ENCODE measurements at regions not wholly inside any gene's neighbourhood (a gene's known extent, or its start where the extent isn't known, plus 50 kb on each side); places are given as distances from the start of the nearest gene placed in this dataset.

GRCh38 chr3:69649120-69650065 is 89.9 kb upstream of the MITF start:
- Histone ChIP-seq H3K9ac (no peak overlapping the region), H3K4me2 (no peak overlapping the region), H3K4me3 (IDR thresholded peaks at IDR 0.05; ENCODE audit: insufficient read depth, low read depth, low read length) (no peak overlapping the region)

GRCh38 chr3:69648126-69648525 is 91.1 kb upstream of the MITF start:
- no peak for TF ChIP-seq CTCF (conservative IDR thresholded peaks at IDR 0.05; ENCODE audit: low read depth, low read length)
- no peak overlapping the region for H3K4me2 ChIP-seq
- H3K9ac ChIP-seq: no peak overlapping the region
- no peaks in the 10 kb centered on the region for H4K20me1 ChIP-seq (ENCODE audit: insufficient read depth)
- no peak overlapping the region for H2AFZ ChIP-seq (ENCODE audit: low read depth)
- H3K27ac ChIP-seq: no peak overlapping the region
- no peaks in the 10 kb centered on the region for H3K36me3 ChIP-seq (ENCODE audit: insufficient read depth)
- no peaks in the 10 kb centered on the region for H3K4me1 ChIP-seq (ENCODE audit: low read depth, poor library complexity, severe bottlenecking)
- no peak overlapping the region for H3K4me3 ChIP-seq (IDR thresholded peaks at IDR 0.05; ENCODE audit: insufficient read depth, low read depth, low read length)
- no peaks in the 10 kb centered on the region for H3K79me2 ChIP-seq (ENCODE audit: insufficient read depth, low read depth)
- no peaks in the 10 kb centered on the region for H3K27me3 ChIP-seq (ENCODE audit: insufficient read depth, low read depth)

More at GRCh38 chr3:69649120-69650065, 89.9 kb upstream of the MITF start:
- H2AFZ ChIP-seq (ENCODE audit: low read depth): no peak overlapping the region
- no peaks in the 10 kb centered on the region for H4K20me1 ChIP-seq (ENCODE audit: insufficient read depth)
- no peaks in the 10 kb centered on the region for H3K4me1 ChIP-seq (ENCODE audit: low read depth, poor library complexity, severe bottlenecking)
- no peak overlapping the region for H3K27ac ChIP-seq
- TF ChIP-seq CTCF (conservative IDR thresholded peaks at IDR 0.05; ENCODE audit: low read depth, low read length): no peak
- H3K36me3 ChIP-seq (ENCODE audit: insufficient read depth): no peaks in the 10 kb centered on the region
- no peaks in the 10 kb centered on the region for H3K79me2 ChIP-seq (ENCODE audit: insufficient read depth, low read depth)
- H3K27me3 ChIP-seq (ENCODE audit: insufficient read depth, low read depth): no peaks in the 10 kb centered on the region

- H4K20me1 ChIP-seq (ENCODE audit: insufficient read depth): no peaks in the 10 kb centered on the region
- H3K4me1 ChIP-seq (ENCODE audit: low read depth, poor library complexity, severe bottlenecking): no peaks in the 10 kb centered on the region
- no peak overlapping the region for H3K27ac ChIP-seq
- H2AFZ ChIP-seq (ENCODE audit: low read depth): no peak overlapping the region
- H3K9ac ChIP-seq: no peak overlapping the region
- no peak overlapping the region for H3K4me2 ChIP-seq
- H3K4me3 ChIP-seq (IDR thresholded peaks at IDR 0.05; ENCODE audit: insufficient read depth, low read depth, low read length): no peak overlapping the region
- no peaks in the 10 kb centered on the region for H3K79me2 ChIP-seq (ENCODE audit: insufficient read depth, low read depth)
- no peak for TF ChIP-seq CTCF (conservative IDR thresholded peaks at IDR 0.05; ENCODE audit: low read depth, low read length)
- H3K36me3 ChIP-seq (ENCODE audit: insufficient read depth): no peaks in the 10 kb centered on the region
- no peaks in the 10 kb centered on the region for H3K27me3 ChIP-seq (ENCODE audit: insufficient read depth, low read depth)
Observed at GRCh38 chr3:69647511-69648110, 91.7 kb upstream of the MITF start.

GRCh38 chr3:69647081-69647480 is 92.2 kb upstream of the MITF start:
- no peaks in the 10 kb centered on the region for H4K20me1 ChIP-seq (ENCODE audit: insufficient read depth)
- no peak overlapping the region for H3K4me2 ChIP-seq
- no peak overlapping the region for H3K4me3 ChIP-seq (IDR thresholded peaks at IDR 0.05; ENCODE audit: insufficient read depth, low read depth, low read length)
- no peaks in the 10 kb centered on the region for H3K4me1 ChIP-seq (ENCODE audit: low read depth, poor library complexity, severe bottlenecking)
- H2AFZ ChIP-seq (ENCODE audit: low read depth): no peak overlapping the region
- no peak overlapping the region for H3K9ac ChIP-seq
- no peaks in the 10 kb centered on the region for H3K36me3 ChIP-seq (ENCODE audit: insufficient read depth)
- TF ChIP-seq CTCF (conservative IDR thresholded peaks at IDR 0.05; ENCODE audit: low read depth, low read length): no peak
- H3K27ac ChIP-seq: no peak overlapping the region
- no peaks in the 10 kb centered on the region for H3K27me3 ChIP-seq (ENCODE audit: insufficient read depth, low read depth)
- H3K79me2 ChIP-seq (ENCODE audit: insufficient read depth, low read depth): no peaks in the 10 kb centered on the region

Data from KMS-11 (cell line).